ENCODE measurements at regions not wholly inside any gene's neighbourhood (a gene's known extent, or its start where the extent isn't known, plus 50 kb on each side); places are given as distances from the start of the nearest gene placed in this dataset.

- DNase-seq: no peak
- no peak overlapping the region for H3K4me3 ChIP-seq
- H3K4me1 ChIP-seq: peaks cover 0 to 6% (median 4%) of the 10 kb centered on the region in 3 donors
- H3K9me3 ChIP-seq: no peaks in the 10 kb centered on the region
- H3K27me3 ChIP-seq: no peaks in the 10 kb centered on the region
- WGBS, 2 donors: 37% methylated on average over 3 of the region's 3 CpGs
- no peaks in the 10 kb centered on the region for H3K36me3 ChIP-seq
- H3K27ac ChIP-seq: no peak overlapping the region
- intact Hi-C loops (cut with DNase I): loop anchor here (10.0 kb wide), 1 partner anchor 434 kb away; no protein-coding TSS in a partner anchor
- TF ChIP-seq, protein P1, sequence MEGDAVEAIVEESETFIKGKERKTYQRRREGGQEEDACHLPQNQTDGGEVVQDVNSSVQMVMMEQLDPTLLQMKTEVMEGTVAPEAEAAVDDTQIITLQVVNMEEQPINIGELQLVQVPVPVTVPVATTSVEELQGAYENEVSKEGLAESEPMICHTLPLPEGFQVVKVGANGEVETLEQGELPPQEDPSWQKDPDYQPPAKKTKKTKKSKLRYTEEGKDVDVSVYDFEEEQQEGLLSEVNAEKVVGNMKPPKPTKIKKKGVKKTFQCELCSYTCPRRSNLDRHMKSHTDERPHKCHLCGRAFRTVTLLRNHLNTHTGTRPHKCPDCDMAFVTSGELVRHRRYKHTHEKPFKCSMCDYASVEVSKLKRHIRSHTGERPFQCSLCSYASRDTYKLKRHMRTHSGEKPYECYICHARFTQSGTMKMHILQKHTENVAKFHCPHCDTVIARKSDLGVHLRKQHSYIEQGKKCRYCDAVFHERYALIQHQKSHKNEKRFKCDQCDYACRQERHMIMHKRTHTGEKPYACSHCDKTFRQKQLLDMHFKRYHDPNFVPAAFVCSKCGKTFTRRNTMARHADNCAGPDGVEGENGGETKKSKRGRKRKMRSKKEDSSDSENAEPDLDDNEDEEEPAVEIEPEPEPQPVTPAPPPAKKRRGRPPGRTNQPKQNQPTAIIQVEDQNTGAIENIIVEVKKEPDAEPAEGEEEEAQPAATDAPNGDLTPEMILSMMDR (IDR thresholded peaks at IDR 0.05): no peak
- TF ChIP-seq POLR2A (IDR thresholded peaks at IDR 0.05): no peak
Observed at GRCh38 chr7:93048136-93048930, 69.4 kb downstream of the SAMD9 start.

DNA sequence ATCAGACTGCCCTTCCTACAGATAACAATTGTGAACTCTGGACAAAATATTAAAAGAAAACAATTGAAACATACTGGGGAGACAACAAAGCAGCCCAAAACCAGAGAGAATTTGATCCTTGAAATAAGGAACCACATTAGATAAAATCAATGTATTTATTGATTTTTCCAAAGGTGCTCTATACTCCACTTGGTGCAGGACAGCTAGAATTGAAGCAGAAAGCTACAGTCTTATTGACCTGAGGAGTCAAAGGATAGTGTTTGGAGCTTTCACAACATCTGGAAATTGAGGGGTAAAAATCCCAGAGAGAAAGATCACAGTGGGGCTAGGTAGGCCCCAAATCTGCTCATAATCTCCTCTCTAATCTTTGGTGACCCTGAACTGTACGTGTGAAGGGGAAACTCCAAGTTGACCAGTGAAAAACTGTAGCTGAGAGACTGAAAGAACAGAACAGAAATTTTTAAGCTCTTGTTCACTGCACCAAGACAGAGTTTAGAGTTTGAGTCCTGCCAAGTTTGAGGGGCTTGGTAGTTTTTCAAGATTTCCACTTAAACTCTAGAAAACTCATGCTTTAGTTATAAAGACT is 70.2 kb downstream of the SAMD9 start:
- Histone ChIP-seq H3K27me3 (no peaks in the 10 kb centered on the region), H3K9me3 (no peaks in the 10 kb centered on the region), H3K4me3 (no peak overlapping the region), H3K4me1 (peaks cover 0 to 9% (median 5%) of the 10 kb centered on the region in 3 donors), H3K27ac (no peak overlapping the region), H3K36me3 (no peaks in the 10 kb centered on the region)
- 57 to 90% methylated on average over 1 of the region's 1 CpG for WGBS, 2 donors
- DNase-seq: no peak
- TF ChIP-seq POLR2A (IDR thresholded peaks at IDR 0.05): no peak
- TF ChIP-seq, protein P1 (IDR thresholded peaks at IDR 0.05): no peak
- intact Hi-C loops (cut with DNase I): loop anchor here (10.0 kb wide), 1 partner anchor 433 kb away; no protein-coding TSS in a partner anchor

DNA sequence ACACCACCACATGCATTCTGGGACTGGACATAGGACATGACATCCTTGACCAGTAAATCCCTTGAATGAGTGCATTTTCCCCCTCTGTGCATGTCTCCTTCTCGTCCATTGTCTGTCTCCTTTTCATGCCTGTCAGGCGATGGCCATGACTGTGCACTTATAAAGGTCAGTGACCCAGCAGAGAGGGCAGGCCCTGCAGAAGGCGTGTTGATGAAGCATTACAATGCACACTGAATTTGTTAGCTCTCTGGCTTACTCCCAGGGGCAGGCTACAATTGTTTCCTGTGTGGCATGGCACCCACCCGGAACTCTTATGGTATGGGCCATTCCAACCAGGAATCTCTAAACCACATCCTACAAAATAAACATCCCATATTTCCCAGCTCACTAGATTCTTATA is 71.1 kb downstream of the SAMD9 start:
- TF ChIP-seq, protein P1 (IDR thresholded peaks at IDR 0.05): no peak
- TF ChIP-seq POLR2A (IDR thresholded peaks at IDR 0.05): no peak
- intact Hi-C loops (cut with DNase I): loop anchor here (10.0 kb wide), 1 partner anchor 432 kb away; no protein-coding TSS in a partner anchor
- H3K27ac ChIP-seq: no peak overlapping the region
- 55 to 84% methylated on average over 4 of the region's 4 CpGs for whole genome bisulfite sequencing, 2 donors
- H3K4me3 ChIP-seq: no peak overlapping the region
- DNase-seq: no peak
- no peaks in the 10 kb centered on the region for H3K36me3 ChIP-seq
- H3K4me1 ChIP-seq: peaks cover 0 to 9% (median 5%) of the 10 kb centered on the region in 3 donors
- H3K9me3 ChIP-seq: no peaks in the 10 kb centered on the region
- no peaks in the 10 kb centered on the region for H3K27me3 ChIP-seq

- 72 to 78% methylated on average over 5 to 6 of the region's 6 CpGs for WGBS, 2 donors
- H3K27ac ChIP-seq: no peak overlapping the region
- no peak overlapping the region for H3K4me3 ChIP-seq
- H3K27me3 ChIP-seq: peaks cover 0 to 1% (median 0%) of the 10 kb centered on the region in 4 donors
- intact Hi-C loops (cut with DNase I): loop anchor here (10.0 kb wide), 1 partner anchor 429 kb away; no protein-coding TSS in a partner anchor
- TF ChIP-seq, protein P1 (IDR thresholded peaks at IDR 0.05): no peak
- TF ChIP-seq POLR2A (IDR thresholded peaks at IDR 0.05): no peak
- H3K36me3 ChIP-seq: no peaks in the 10 kb centered on the region
- H3K4me1 ChIP-seq: peaks cover 0 to 9% (median 5%) of the 10 kb centered on the region in 3 donors
- no peak for DNase-seq
- no peaks in the 10 kb centered on the region for H3K9me3 ChIP-seq
Observed at GRCh38 chr7:93044147-93044810, 73.5 kb downstream of the SAMD9 start.
